ENCODE measurements at regions not wholly inside any gene's neighbourhood (a gene's known extent, or its start where the extent isn't known, plus 50 kb on each side); places are given as distances from the start of the nearest gene placed in this dataset.
"Not testable (repeated sequence)": the region's sequence is repeated elsewhere in the genome, so short reads cannot be mapped to it uniquely, and the experiment has no call there.

- Histone ChIP-seq H3K27me3 (no peaks in the 10 kb centered on the region), H3K4me1 (ENCODE audit: low read depth) (no peaks in the 10 kb centered on the region), H3K4me3 (no peak overlapping the region), H3K9me3 (ENCODE audit: low read depth) (no peaks in the 10 kb centered on the region), H3K27ac (no peak overlapping the region), H3K36me3 (no peaks in the 10 kb centered on the region)
- DNase-seq (ENCODE audit: low read depth in 1 of 2, low spot score in 1 of 2) = peak in 1 of 2 donors; percentile 9
- TF ChIP-seq CTCF (IDR thresholded peaks at IDR 0.05; ENCODE audit: low read depth, low read length) = no peak
These were observed 616.7 kb upstream of the PCDH7 start for GRCh38 chr4:30103455-30103854.

GRCh38 chr4:30116401-30116800 lies 603.8 kb upstream of the PCDH7 start:
- Histone ChIP-seq H3K36me3 (no peaks in the 10 kb centered on the region), H3K4me3 (no peak overlapping the region), H3K27ac (peak overlapping the region; percentile 1), H3K4me1 (ENCODE audit: low read depth) (no peaks in the 10 kb centered on the region), H3K27me3 (no peaks in the 10 kb centered on the region), H3K9me3 (ENCODE audit: low read depth) (peaks cover 4% of the 10 kb centered on the region)
- no peak for DNase-seq (ENCODE audit: low read depth in 1 of 2, low spot score in 1 of 2)
- no peak for TF ChIP-seq CTCF (IDR thresholded peaks at IDR 0.05; ENCODE audit: low read depth, low read length)

- H3K27ac ChIP-seq = no peak overlapping the region
- H3K9me3 ChIP-seq (ENCODE audit: low read depth) = peaks cover 1% of the 10 kb centered on the region
- no peak overlapping the region for H3K4me3 ChIP-seq
- no peaks in the 10 kb centered on the region for H3K4me1 ChIP-seq (ENCODE audit: low read depth)
- no peak for DNase-seq (ENCODE audit: low read depth in 1 of 2, low spot score in 1 of 2)
- TF ChIP-seq CTCF (IDR thresholded peaks at IDR 0.05; ENCODE audit: low read depth, low read length) = no peak
- H3K27me3 ChIP-seq = no peaks in the 10 kb centered on the region
- no peaks in the 10 kb centered on the region for H3K36me3 ChIP-seq
These were observed 602.7 kb upstream of the PCDH7 start for GRCh38 chr4:30117433-30117832.

DNA sequence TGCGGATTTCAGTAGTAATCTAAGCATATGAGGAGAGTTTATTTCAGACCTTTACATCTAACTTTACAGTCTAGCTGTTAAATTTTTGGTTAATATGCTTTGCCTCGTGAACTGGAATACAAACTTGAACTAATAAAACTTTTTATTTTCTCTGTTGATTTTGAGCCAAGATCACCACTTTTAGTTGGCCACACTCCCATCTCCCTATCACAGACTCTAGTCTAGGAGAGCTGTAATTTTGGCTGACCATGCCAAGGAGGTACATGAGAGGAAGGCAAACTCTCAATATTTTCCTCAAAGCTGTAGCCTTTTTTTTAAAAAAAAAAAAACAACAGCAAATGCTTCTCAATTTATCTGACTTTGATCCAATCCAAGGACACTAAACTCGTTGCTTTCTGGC lies 597.5 kb upstream of the PCDH7 start:
- Histone ChIP-seq H3K27ac (no peak overlapping the region), H3K4me1 (ENCODE audit: low read depth) (peaks cover under 1% of the 10 kb centered on the region), H3K36me3 (no peaks in the 10 kb centered on the region), H3K27me3 (no peaks in the 10 kb centered on the region), H3K9me3 (ENCODE audit: low read depth) (no peaks in the 10 kb centered on the region), H3K4me3 (no peak overlapping the region)
- DNase-seq (ENCODE audit: low read depth in 1 of 2, low spot score in 1 of 2) = no peak
- TF ChIP-seq CTCF (IDR thresholded peaks at IDR 0.05; ENCODE audit: low read depth, low read length) = no peak

GRCh38 chr4:30124621-30125020 lies 595.5 kb upstream of the PCDH7 start:
- not testable (repeated sequence) for H3K4me1 ChIP-seq (ENCODE audit: low read depth); H3K27me3 ChIP-seq; DNase-seq (ENCODE audit: low read depth in 1 of 2, low spot score in 1 of 2)

DNA sequence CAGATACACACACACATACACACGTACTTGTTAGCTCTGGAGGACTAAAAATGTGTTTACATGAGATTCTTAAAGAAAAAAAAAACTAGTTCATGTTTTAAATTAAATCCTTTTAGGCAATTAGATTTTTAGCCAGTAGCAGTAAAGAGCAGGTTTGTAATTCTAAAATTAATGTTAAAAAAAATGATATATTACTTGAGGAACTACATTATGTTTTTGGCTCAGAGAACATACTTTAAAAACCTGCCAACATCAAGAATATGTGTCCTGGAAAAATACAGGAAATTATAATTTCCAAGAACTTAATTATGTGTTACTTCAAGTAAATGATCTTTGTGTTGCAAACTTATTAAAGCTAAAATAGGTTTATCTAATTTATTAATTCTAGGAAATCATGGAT lies 594.3 kb upstream of the PCDH7 start:
- Histone ChIP-seq H3K36me3 (no peaks in the 10 kb centered on the region), H3K27me3 (no peaks in the 10 kb centered on the region), H3K4me1 (ENCODE audit: low read depth) (peaks cover 4% of the 10 kb centered on the region), H3K9me3 (ENCODE audit: low read depth) (no peaks in the 10 kb centered on the region), H3K27ac (no peak overlapping the region), H3K4me3 (no peak overlapping the region)
- TF ChIP-seq CTCF (IDR thresholded peaks at IDR 0.05; ENCODE audit: low read depth, low read length) = no peak
- no peak for DNase-seq (ENCODE audit: low read depth in 1 of 2, low spot score in 1 of 2)

More at GRCh38 chr4:30124621-30125020, 595.5 kb upstream of the PCDH7 start:
- not testable (repeated sequence) for H3K4me3 ChIP-seq; H3K36me3 ChIP-seq; H3K9me3 ChIP-seq (ENCODE audit: low read depth); H3K27ac ChIP-seq
